ENCODE measurements at regions not wholly inside any gene's neighbourhood (a gene's known extent, or its start where the extent isn't known, plus 50 kb on each side); places are given as distances from the start of the nearest gene placed in this dataset.
"Not testable (repeated sequence)": the region's sequence is repeated elsewhere in the genome, so short reads cannot be mapped to it uniquely, and the experiment has no call there.

DNA sequence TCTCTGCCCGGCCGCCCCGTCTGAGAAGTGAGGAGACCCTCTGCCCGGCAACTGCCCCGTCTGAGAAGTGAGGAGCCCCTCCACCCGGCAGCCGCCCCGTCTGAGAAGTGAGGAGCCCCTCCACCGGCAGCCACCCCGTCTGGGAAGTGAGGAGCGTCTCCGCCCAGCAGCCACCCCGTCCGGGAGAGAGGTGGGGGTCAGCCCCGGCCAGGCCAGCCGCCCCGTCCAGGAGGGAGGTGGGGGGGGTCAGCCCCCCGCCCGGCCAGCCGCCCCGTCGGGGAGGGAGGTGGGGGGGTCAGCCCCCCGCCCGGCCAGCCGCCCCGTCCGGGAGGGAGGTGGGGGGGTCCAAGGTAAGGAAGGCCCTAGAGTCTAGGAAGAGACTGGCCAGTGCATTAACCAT, 53.2 kb upstream of the LANCL2 start:
- not testable (repeated sequence) for H3K27me3 ChIP-seq (ENCODE audit: control insufficient read depth, insufficient read depth, low read length); H3K27me3 Mint-ChIP-seq; H3K4me3 Mint-ChIP-seq; H3K27ac Mint-ChIP-seq; DNase-seq; ATAC-seq (ENCODE audit: low read depth in 2 of 2); H3K36me3 Mint-ChIP-seq; H3K9me3 ChIP-seq (ENCODE audit: control insufficient read depth in 2 of 2, low read length in 2 of 2); H3K4me3 ChIP-seq (ENCODE audit: low read depth, low read length); H3K36me3 ChIP-seq (ENCODE audit: control insufficient read depth, insufficient read depth, low read length); H3K27ac ChIP-seq (ENCODE audit: insufficient read depth, low read length, poor library complexity, severe bottlenecking); H3K9me3 Mint-ChIP-seq
- peaks cover 7 to 24% (median 19%) of the 10 kb centered on the region in 4 donors for H3K4me1 Mint-ChIP-seq
- peaks cover 28% of the 10 kb centered on the region for H3K4me1 ChIP-seq (ENCODE audit: control insufficient read depth, insufficient read depth, low read length, poor library complexity, severe bottlenecking)

DNA sequence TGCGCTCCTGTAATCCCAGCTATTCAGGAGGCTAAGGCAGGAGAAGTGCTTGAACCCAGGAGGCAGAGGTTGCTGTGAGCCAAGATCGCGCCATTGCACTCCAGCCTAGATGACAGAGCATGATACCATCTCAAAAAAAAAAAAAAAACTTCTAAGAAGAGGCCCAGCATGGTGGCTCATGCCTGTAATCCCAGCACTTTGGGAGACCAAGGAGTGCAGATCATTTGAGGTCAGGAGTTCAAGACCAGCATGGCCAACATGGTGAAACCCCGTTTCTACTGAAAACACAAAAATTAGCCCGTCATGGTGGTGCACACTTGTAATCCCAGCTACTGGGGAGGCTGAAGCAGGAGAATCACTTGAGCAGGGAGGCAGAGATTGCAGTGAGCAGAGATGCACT, 51.5 kb upstream of the LANCL2 start:
- peaks cover 2 to 15% (median 13%) of the 10 kb centered on the region in 4 donors for H3K4me1 Mint-ChIP-seq
- H3K27me3 Mint-ChIP-seq; H3K27me3 ChIP-seq (ENCODE audit: control insufficient read depth, insufficient read depth, low read length); DNase-seq; H3K27ac Mint-ChIP-seq; H3K4me3 ChIP-seq (ENCODE audit: low read depth, low read length); ATAC-seq (ENCODE audit: low read depth in 2 of 2); H3K36me3 Mint-ChIP-seq; H3K4me3 Mint-ChIP-seq; H3K9me3 ChIP-seq (ENCODE audit: control insufficient read depth in 2 of 2, low read length in 2 of 2); H3K27ac ChIP-seq (ENCODE audit: insufficient read depth, low read length, poor library complexity, severe bottlenecking); H3K9me3 Mint-ChIP-seq; H3K36me3 ChIP-seq (ENCODE audit: control insufficient read depth, insufficient read depth, low read length): not testable (repeated sequence)
- H3K4me1 ChIP-seq (ENCODE audit: control insufficient read depth, insufficient read depth, low read length, poor library complexity, severe bottlenecking): peaks cover 20% of the 10 kb centered on the region

DNA sequence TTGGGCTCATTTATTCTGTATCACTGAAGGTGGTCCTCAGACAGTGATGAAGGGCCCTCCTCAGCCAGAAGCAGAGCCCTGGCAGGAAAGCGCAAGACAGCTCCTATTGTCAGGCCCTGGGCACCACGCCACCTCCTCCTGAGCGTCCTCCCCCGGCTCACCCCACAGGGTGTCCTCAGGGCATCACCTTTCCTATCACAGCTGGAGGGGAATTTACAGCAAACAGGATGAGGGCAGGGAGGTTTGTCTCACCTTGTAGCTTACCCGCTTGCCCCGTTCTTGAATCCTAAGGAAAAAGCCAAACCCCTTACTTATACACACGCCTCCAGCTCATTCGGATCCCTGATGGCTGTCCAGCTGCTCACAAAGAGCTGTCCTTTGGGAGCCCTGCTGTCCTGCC, 50.2 kb upstream of the LANCL2 start:
- no peak overlapping the region for H3K4me3 ChIP-seq (ENCODE audit: low read depth, low read length)
- peaks cover 8% of the 10 kb centered on the region for H3K27me3 Mint-ChIP-seq
- H3K27ac Mint-ChIP-seq: no peak overlapping the region
- H3K36me3 ChIP-seq (ENCODE audit: control insufficient read depth, insufficient read depth, low read length): no peaks in the 10 kb centered on the region
- no peak overlapping the region for H3K27ac ChIP-seq (ENCODE audit: insufficient read depth, low read length, poor library complexity, severe bottlenecking)
- ATAC-seq (ENCODE audit: low read depth in 2 of 2) (no peak), DNase-seq (no peak)
- no peaks in the 10 kb centered on the region for H3K36me3 Mint-ChIP-seq
- H3K9me3 Mint-ChIP-seq: peaks cover 0 to 5% (median 1%) of the 10 kb centered on the region in 7 donors
- no peaks in the 10 kb centered on the region for H3K27me3 ChIP-seq (ENCODE audit: control insufficient read depth, insufficient read depth, low read length)
- H3K9me3 ChIP-seq (ENCODE audit: control insufficient read depth in 2 of 2, low read length in 2 of 2): no peaks in the 10 kb centered on the region
- no peak overlapping the region for H3K4me3 Mint-ChIP-seq
- H3K4me1 Mint-ChIP-seq: peaks cover 0 to 4% (median 0%) of the 10 kb centered on the region in 4 donors
- H3K4me1 ChIP-seq (ENCODE audit: control insufficient read depth, insufficient read depth, low read length, poor library complexity, severe bottlenecking): peaks cover 7% of the 10 kb centered on the region
